GM10248 (cell line): ENCODE measurements at regions not wholly inside any gene's neighbourhood (a gene's known extent, or its start where the extent isn't known, plus 50 kb on each side); places are given as distances from the start of the nearest gene placed in this dataset.

ENCODE experiments used
- CTCF ChIA-PET: fragments of 300-600 bp; sonication (Branson Sonifier 250); formaldehyde crosslinking; extraction: SDS; loops from one replicate; lab custom pipeline; 2021; ENCODE audit warnings: antibody characterized with exemption; lab: Yijun Ruan, JAX
- POLR2A ChIA-PET: fragments of 350-650 bp; sonication (Branson Sonifier 250); formaldehyde crosslinking; extraction: SDS; loops from one replicate; lab custom pipeline; 2020; ENCODE audit warnings: antibody characterized with exemption; lab: Yijun Ruan, JAX
- DNase-seq: peaks from one replicate; pipeline ENCODE4 v3.0.0; 2012; ENCODE audit errors: extremely low spot score
- TF ChIP-seq, protein P1 (sequence below): IDR thresholded peaks from 2 replicates; pipeline ENCODE4 v1.5.1; 2012; ENCODE audit warnings: mild to moderate bottlenecking, low read depth; ENCODE audit errors: extremely low read depth, missing control alignments, control extremely low read depth

DNA sequence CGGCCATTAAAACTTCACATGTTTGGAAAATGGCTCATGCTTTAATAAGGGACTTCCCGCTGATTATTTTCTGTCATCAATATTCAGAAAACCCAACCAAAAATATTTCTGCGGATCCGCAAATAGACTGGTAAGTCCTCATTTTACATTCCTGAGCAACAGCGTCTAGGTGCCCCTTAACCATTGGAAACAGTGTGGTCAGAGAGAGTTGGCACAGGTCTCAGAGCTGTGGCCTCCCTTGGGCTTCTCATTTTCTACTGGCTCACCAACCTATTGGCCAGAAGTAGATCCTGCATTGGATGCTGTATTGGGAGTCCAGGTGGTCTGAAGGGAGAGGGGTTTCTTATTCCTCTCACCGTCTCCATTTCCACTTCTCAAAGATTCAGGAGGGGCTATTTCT, 348.1 kb upstream of the DCBLD2 start:
- ChIA-PET CTCF (no interaction called here), POLR2A (no interaction called here)
- TF ChIP-seq, protein P1, sequence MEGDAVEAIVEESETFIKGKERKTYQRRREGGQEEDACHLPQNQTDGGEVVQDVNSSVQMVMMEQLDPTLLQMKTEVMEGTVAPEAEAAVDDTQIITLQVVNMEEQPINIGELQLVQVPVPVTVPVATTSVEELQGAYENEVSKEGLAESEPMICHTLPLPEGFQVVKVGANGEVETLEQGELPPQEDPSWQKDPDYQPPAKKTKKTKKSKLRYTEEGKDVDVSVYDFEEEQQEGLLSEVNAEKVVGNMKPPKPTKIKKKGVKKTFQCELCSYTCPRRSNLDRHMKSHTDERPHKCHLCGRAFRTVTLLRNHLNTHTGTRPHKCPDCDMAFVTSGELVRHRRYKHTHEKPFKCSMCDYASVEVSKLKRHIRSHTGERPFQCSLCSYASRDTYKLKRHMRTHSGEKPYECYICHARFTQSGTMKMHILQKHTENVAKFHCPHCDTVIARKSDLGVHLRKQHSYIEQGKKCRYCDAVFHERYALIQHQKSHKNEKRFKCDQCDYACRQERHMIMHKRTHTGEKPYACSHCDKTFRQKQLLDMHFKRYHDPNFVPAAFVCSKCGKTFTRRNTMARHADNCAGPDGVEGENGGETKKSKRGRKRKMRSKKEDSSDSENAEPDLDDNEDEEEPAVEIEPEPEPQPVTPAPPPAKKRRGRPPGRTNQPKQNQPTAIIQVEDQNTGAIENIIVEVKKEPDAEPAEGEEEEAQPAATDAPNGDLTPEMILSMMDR: no peak
- no peak for DNase-seq

DNA sequence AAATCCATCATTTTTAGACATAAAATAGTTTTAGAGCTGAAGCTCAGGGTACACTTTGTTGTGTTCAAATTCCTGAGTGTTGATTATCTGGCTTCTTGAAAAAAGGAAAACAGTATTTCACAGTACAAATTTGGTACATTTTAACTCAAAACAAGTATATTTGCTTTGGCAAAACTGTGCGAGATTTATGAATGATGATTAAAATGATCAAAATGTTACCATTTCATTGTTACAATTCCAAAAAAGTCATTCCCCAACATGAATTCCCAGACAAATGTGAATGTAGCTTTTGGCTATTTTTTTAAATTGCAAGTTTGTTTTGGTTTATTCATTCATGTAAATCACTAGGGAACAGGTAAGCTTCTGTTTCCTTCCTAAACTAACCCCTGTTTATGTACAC, 347.4 kb upstream of the DCBLD2 start:
- DNase-seq: no peak
- ChIA-PET POLR2A (no interaction called here), CTCF (interaction anchor here (0.7 kb wide), 1 partner anchor 12 kb away, joined by 3 read pairs; no protein-coding TSS in a partner anchor)
- TF ChIP-seq, protein P1: no peak

DNA sequence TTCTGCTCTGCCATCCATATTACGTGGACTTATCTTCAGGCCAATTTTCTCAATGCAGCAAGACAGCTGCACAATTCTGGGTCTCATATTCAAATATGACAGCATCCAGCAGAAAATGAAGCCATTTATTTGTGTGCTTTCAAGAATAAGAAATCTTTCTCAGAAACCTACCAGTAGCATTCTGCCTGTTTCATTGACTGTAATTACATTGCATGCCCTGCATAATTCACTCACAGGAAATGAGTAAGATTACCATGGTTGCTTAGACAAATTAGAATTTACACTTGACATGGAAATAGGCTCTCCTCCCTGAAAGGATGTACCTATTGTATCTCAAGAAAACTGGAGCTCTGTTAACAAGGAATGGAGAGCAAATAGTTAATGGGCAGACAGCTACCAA, 346.6 kb upstream of the DCBLD2 start:
- POLR2A ChIA-PET: no interaction called here

DNA sequence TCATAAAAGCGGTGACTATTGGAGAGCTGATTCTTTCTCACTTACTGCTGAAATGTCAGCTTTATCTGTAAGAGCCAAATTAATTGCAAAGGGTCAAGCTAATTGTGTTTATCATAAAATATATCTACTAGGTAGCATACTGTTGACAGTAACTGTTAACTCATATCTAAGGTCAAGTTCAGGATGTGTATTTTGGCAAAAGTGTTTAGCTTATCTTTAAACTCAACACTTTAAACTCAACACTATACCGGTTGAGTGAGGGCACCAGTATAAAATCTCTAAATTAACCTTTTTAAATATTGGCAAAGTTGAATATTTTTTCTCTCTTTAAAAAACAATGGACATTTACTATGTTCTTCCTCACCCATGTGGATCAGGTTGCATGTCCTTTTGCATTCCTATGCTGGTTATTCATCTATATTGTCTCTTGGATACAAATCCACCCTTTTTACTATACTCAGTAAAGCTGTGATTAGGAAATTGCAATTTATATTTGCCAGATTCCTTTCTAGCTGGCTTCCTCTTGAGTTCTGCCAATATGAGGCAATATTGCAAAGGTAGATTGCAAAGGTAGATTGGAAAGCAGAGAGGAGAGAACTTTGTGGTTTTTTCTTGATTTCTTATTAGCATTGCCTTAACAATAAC, 344.6 kb upstream of the DCBLD2 start:
- TF ChIP-seq, protein P1: no peak
- no peak for DNase-seq
- CTCF ChIA-PET: interaction anchor here (1.2 to 1.4 kb wide), 2 partner anchors 10 to 114 kb away, joined by 3 to 4 read pairs; no protein-coding TSS in a partner anchor
- POLR2A ChIA-PET: no interaction called here

More for the DNA sequence above, 346.6 kb upstream of the DCBLD2 start:
- CTCF ChIA-PET: interaction anchor here (0.7 kb wide), 1 partner anchor 11 kb away, joined by 3 read pairs; no protein-coding TSS in a partner anchor
- TF ChIP-seq, protein P1: no peak
- no peak for DNase-seq

DNA sequence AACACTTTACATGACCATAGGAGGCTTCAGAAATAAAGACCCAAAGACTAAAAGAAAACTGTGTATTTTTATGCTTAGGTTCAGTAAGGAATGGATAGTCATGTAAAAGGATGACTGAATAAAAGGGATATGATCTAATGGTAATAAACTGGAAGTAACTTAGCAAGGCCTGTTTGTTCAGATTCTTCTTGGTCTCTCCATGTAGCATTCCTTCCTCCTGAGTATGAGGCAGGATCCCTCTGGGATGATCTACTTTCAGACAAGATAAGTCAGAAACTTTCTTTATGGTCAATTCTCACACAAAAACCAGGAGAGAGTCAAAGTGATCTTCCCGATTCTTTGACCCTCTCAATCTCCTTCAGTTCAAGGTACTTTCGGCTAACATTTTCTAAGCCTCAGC, 340.8 kb upstream of the DCBLD2 start:
- POLR2A ChIA-PET: no interaction called here
- DNase-seq: no peak
- TF ChIP-seq, protein P1: no peak
- CTCF ChIA-PET: no interaction called here

DNA sequence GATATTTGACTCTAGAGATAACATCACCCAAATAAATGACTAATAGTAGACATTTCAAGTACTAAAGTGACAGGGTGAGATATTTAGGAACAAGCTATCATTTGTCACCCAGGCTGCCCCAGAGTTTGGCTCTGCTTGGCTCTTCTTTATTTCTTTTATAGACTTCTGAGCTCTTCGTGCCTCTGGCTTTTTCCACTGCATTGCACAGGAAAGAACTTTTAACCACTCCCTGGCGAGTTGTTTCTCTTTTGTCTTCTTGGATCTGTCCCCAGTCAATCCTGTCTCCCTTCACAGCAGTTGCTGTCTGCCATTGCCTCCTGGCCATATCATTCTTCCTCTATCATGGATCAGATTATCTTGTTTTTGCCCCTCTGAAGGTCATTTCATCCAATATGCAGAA, 339.2 kb upstream of the DCBLD2 start:
- CTCF ChIA-PET: no interaction called here
- DNase-seq: no peak
- TF ChIP-seq, protein P1: no peak
- POLR2A ChIA-PET: no interaction called here
